Cardiac fibroblast (primary cell): ENCODE measurements at regions not wholly inside any gene's neighbourhood (a gene's known extent, or its start where the extent isn't known, plus 50 kb on each side); places are given as distances from the start of the nearest gene placed in this dataset.

Source experiments
- DNase-seq, 2 donors: peaks; one replicate each; pipeline versions ENCODE4 v3.0.0 to v3.0.0-alpha.2; 2010; ENCODE audit warnings: low read depth in 2 of 2
- H3K4me3 ChIP-seq, 2 donors: replicated peaks in 1 of 2; 1 replicate in 1 of 2; 2 replicates in 1 of 2; pipeline ENCODE4 v1.5.1; 2011; ENCODE audit warnings: low read depth in 2 of 2, low read length in 2 of 2, mild to moderate bottlenecking in 2 of 2, moderate library complexity in 1 of 2
- TF ChIP-seq, protein P1 (sequence below): IDR thresholded peaks from one replicate; pipeline ENCODE4 v1.5.1; 2011; ENCODE audit warnings: low read depth, mild to moderate bottlenecking, low read length, inconsistent platforms

DNA sequence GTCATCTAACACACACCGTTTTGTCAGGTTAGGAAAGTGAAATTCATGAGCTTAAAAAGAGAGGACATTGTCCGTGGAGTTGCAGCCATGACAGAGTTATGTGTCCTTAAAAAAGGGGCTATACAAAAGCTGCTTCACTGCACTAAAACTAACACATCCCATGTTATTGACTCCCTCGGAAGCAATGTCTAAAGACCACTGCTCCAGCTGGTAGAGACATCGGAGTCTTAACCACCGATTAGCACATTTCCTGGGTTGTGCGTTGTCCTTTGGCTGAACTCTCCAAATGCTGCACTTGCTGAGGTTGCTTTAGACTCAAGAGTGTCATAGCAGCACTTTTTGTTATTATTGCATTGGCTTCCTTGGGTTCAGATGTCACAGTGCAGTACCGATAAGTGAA is 128.3 kb upstream of the C9orf72 start:
- H3K4me3 ChIP-seq, result no peak overlapping the region
- TF ChIP-seq, protein P1, sequence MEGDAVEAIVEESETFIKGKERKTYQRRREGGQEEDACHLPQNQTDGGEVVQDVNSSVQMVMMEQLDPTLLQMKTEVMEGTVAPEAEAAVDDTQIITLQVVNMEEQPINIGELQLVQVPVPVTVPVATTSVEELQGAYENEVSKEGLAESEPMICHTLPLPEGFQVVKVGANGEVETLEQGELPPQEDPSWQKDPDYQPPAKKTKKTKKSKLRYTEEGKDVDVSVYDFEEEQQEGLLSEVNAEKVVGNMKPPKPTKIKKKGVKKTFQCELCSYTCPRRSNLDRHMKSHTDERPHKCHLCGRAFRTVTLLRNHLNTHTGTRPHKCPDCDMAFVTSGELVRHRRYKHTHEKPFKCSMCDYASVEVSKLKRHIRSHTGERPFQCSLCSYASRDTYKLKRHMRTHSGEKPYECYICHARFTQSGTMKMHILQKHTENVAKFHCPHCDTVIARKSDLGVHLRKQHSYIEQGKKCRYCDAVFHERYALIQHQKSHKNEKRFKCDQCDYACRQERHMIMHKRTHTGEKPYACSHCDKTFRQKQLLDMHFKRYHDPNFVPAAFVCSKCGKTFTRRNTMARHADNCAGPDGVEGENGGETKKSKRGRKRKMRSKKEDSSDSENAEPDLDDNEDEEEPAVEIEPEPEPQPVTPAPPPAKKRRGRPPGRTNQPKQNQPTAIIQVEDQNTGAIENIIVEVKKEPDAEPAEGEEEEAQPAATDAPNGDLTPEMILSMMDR, result no peak
- DNase-seq, result peak; percentile 15 to 24

- no peak for DNase-seq
- TF ChIP-seq, protein P1, result no peak
- H3K4me3 ChIP-seq, result no peak overlapping the region
Measured at GRCh38 chr9:27703216-27703980, 130.1 kb upstream of the C9orf72 start.

- TF ChIP-seq, protein P1, result no peak
- no peak overlapping the region for H3K4me3 ChIP-seq
- DNase-seq, result no peak
Measured at GRCh38 chr9:27711241-27711640, 138.0 kb upstream of the C9orf72 start.

GRCh38 chr9:27712806-27713205 is 139.5 kb upstream of the C9orf72 start:
- H3K4me3 ChIP-seq, result no peak overlapping the region
- no peak for DNase-seq
- TF ChIP-seq, protein P1, result no peak

DNA sequence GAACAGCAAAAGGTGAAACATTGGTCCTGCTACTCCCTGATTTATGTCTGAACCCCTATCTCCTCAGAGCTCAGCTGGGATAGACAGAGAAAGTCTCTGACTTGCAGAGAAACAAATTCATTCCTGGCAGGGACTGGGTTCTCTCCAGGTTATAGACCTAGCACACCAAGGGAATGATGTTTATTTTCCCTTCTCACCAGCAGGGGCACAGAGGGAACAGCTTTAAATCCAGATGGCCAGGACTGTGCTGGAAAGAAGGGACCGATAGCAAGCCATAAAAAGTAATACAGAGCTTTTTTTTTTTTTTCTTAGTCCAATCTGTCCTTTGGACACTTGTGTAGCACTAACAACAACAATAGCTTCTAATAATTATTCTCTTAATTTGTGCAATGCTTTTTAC is 141.1 kb upstream of the C9orf72 start:
- DNase-seq, result no peak
- TF ChIP-seq, protein P1, result no peak
- no peak overlapping the region for H3K4me3 ChIP-seq

GRCh38 chr9:27715651-27716050 is 142.4 kb upstream of the C9orf72 start:
- TF ChIP-seq, protein P1, result no peak
- DNase-seq, result no peak
- H3K4me3 ChIP-seq, result no peak overlapping the region

DNA sequence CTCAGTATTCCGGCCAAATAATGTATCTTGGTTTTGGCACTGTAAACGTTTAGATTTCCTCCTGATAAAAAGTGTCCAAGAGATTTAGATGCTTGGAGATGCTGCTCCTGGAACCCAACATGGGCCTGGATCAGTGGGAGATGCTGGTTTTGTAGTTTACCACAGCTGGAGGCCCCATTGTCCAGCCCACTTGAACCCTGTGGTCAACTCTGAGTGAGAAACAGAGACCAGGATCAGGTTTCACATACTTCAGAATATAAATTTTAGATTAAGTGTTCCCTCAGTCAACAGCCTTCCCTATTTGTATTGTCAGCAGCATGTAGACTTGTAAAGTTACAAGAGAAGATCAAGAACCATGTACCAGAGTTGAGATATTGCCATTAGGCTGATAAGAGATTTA is 144.7 kb upstream of the C9orf72 start:
- DNase-seq, result no peak
- no peak overlapping the region for H3K4me3 ChIP-seq
- TF ChIP-seq, protein P1, result no peak
